ENCODE measurements at regions not wholly inside any gene's neighbourhood (a gene's known extent, or its start where the extent isn't known, plus 50 kb on each side); places are given as distances from the start of the nearest gene placed in this dataset.

- Histone ChIP-seq H3K9me3 (ENCODE audit: control insufficient read depth, insufficient read depth, low read length) (no peaks in the 10 kb centered on the region), H3K4me1 (ENCODE audit: control insufficient read depth, insufficient read depth, low read length) (no peaks in the 10 kb centered on the region), H3K4me3 (ENCODE audit: low read length) (no peak overlapping the region), H3K27me3 (ENCODE audit: control insufficient read depth, insufficient read depth, low read length) (no peaks in the 10 kb centered on the region), H3K27ac (ENCODE audit: low read length) (no peak overlapping the region), H3K36me3 (ENCODE audit: control insufficient read depth, insufficient read depth, low read length) (no peaks in the 10 kb centered on the region)
- intact Hi-C loops (cut with micrococcal nuclease): no loop called here
- Mint-ChIP-seq H3K27me3 (ENCODE audit: low read depth in 2 of 2) (no peaks in the 10 kb centered on the region), H3K27ac (no peak overlapping the region), H3K4me3 (no peak overlapping the region), H3K4me1 (no peaks in the 10 kb centered on the region), H3K36me3 (peaks cover 11% of the 10 kb centered on the region), H3K9me3 (peaks cover 3 to 14% of the 10 kb centered on the region in 2 donors)
- DNase-seq: no peak
- no peak for ATAC-seq
- WGBS (ENCODE audit: insufficient coverage): 88% methylated on average over 1 of the region's 1 CpG
- TF ChIP-seq, protein P1, sequence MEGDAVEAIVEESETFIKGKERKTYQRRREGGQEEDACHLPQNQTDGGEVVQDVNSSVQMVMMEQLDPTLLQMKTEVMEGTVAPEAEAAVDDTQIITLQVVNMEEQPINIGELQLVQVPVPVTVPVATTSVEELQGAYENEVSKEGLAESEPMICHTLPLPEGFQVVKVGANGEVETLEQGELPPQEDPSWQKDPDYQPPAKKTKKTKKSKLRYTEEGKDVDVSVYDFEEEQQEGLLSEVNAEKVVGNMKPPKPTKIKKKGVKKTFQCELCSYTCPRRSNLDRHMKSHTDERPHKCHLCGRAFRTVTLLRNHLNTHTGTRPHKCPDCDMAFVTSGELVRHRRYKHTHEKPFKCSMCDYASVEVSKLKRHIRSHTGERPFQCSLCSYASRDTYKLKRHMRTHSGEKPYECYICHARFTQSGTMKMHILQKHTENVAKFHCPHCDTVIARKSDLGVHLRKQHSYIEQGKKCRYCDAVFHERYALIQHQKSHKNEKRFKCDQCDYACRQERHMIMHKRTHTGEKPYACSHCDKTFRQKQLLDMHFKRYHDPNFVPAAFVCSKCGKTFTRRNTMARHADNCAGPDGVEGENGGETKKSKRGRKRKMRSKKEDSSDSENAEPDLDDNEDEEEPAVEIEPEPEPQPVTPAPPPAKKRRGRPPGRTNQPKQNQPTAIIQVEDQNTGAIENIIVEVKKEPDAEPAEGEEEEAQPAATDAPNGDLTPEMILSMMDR (IDR thresholded peaks at IDR 0.05): no peak
Observed at GRCh38 chr4:79833857-79834256, 239.2 kb downstream of the ANTXR2 start.

GRCh38 chr4:79831701-79832514 lies 241.1 kb downstream of the ANTXR2 start:
- DNase-seq (no peak), ATAC-seq (no peak)
- H3K36me3 ChIP-seq (ENCODE audit: control insufficient read depth, insufficient read depth, low read length): no peaks in the 10 kb centered on the region
- no peak overlapping the region for H3K27ac ChIP-seq (ENCODE audit: low read length)
- H3K4me1 ChIP-seq (ENCODE audit: control insufficient read depth, insufficient read depth, low read length): no peaks in the 10 kb centered on the region
- intact Hi-C loops (cut with micrococcal nuclease): no loop called here
- Mint-ChIP-seq H3K9me3 (peaks cover 8 to 16% of the 10 kb centered on the region in 2 donors), H3K4me1 (no peaks in the 10 kb centered on the region), H3K36me3 (peaks cover 6% of the 10 kb centered on the region), H3K27me3 (ENCODE audit: low read depth in 2 of 2) (no peaks in the 10 kb centered on the region), H3K27ac (no peak overlapping the region), H3K4me3 (no peak overlapping the region)
- H3K4me3 ChIP-seq (ENCODE audit: low read length): no peak overlapping the region
- no peaks in the 10 kb centered on the region for H3K9me3 ChIP-seq (ENCODE audit: control insufficient read depth, insufficient read depth, low read length)
- no peaks in the 10 kb centered on the region for H3K27me3 ChIP-seq (ENCODE audit: control insufficient read depth, insufficient read depth, low read length)
- TF ChIP-seq, protein P1 (IDR thresholded peaks at IDR 0.05): no peak

GRCh38 chr4:79831119-79831528 lies 241.9 kb downstream of the ANTXR2 start:
- ATAC-seq (no peak), DNase-seq (no peak)
- TF ChIP-seq, protein P1 (IDR thresholded peaks at IDR 0.05): no peak
- intact Hi-C loops (cut with micrococcal nuclease): no loop called here
- no peak overlapping the region for H3K4me3 Mint-ChIP-seq
- H3K27ac ChIP-seq (ENCODE audit: low read length): no peak overlapping the region
- peaks cover 9 to 11% of the 10 kb centered on the region in 2 donors for H3K9me3 Mint-ChIP-seq
- no peaks in the 10 kb centered on the region for H3K27me3 ChIP-seq (ENCODE audit: control insufficient read depth, insufficient read depth, low read length)
- H3K27me3 Mint-ChIP-seq (ENCODE audit: low read depth in 2 of 2): no peaks in the 10 kb centered on the region
- H3K27ac Mint-ChIP-seq: no peak overlapping the region
- H3K4me1 Mint-ChIP-seq: no peaks in the 10 kb centered on the region
- H3K9me3 ChIP-seq (ENCODE audit: control insufficient read depth, insufficient read depth, low read length): no peaks in the 10 kb centered on the region
- H3K36me3 ChIP-seq (ENCODE audit: control insufficient read depth, insufficient read depth, low read length): no peaks in the 10 kb centered on the region
- WGBS (ENCODE audit: insufficient coverage): 63% methylated on average over 3 of the region's 3 CpGs
- no peaks in the 10 kb centered on the region for H3K36me3 Mint-ChIP-seq
- no peak overlapping the region for H3K4me3 ChIP-seq (ENCODE audit: low read length)
- H3K4me1 ChIP-seq (ENCODE audit: control insufficient read depth, insufficient read depth, low read length): no peaks in the 10 kb centered on the region

DNA sequence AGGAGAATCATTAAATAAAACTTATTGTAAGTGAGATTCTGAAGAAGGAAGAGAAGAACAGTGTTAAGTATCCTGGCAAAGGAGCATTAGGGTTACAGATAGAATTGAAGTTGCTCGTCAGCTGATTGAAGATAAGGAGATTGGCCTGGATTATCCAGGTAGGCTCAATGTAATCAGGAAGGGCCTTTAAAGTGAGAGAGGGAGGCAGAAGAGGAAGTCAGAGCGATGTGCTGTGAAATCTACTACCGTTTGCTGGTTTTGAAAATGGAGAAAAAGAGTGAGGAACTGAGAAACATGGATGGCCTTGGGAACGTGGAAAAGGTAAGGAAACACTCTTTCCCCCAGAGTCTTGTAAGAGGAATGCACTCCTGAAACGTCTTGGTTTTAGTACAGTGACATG lies 245.7 kb downstream of the ANTXR2 start:
- no peak for DNase-seq
- no peaks in the 10 kb centered on the region for H3K27me3 Mint-ChIP-seq (ENCODE audit: low read depth in 2 of 2)
- H3K27ac Mint-ChIP-seq: no peak overlapping the region
- Histone ChIP-seq H3K27ac (ENCODE audit: low read length) (no peak overlapping the region), H3K27me3 (ENCODE audit: control insufficient read depth, insufficient read depth, low read length) (no peaks in the 10 kb centered on the region), H3K4me3 (ENCODE audit: low read length) (no peak overlapping the region), H3K9me3 (ENCODE audit: control insufficient read depth, insufficient read depth, low read length) (no peaks in the 10 kb centered on the region), H3K36me3 (ENCODE audit: control insufficient read depth, insufficient read depth, low read length) (no peaks in the 10 kb centered on the region), H3K4me1 (ENCODE audit: control insufficient read depth, insufficient read depth, low read length) (no peaks in the 10 kb centered on the region)
- H3K4me1 Mint-ChIP-seq: no peaks in the 10 kb centered on the region
- TF ChIP-seq, protein P1 (IDR thresholded peaks at IDR 0.05): no peak
- 63% methylated on average over 5 of the region's 5 CpGs for WGBS (ENCODE audit: insufficient coverage)
- ATAC-seq: no peak
- no peak overlapping the region for H3K4me3 Mint-ChIP-seq
- H3K36me3 Mint-ChIP-seq: no peaks in the 10 kb centered on the region
- H3K9me3 Mint-ChIP-seq: peaks cover 10 to 12% of the 10 kb centered on the region in 2 donors
- intact Hi-C loops (cut with micrococcal nuclease): no loop called here

Measured in natural killer cell (primary cell).